ENCODE measurements at regions not wholly inside any gene's neighbourhood (a gene's known extent, or its start where the extent isn't known, plus 50 kb on each side); places are given as distances from the start of the nearest gene placed in this dataset.

DNA sequence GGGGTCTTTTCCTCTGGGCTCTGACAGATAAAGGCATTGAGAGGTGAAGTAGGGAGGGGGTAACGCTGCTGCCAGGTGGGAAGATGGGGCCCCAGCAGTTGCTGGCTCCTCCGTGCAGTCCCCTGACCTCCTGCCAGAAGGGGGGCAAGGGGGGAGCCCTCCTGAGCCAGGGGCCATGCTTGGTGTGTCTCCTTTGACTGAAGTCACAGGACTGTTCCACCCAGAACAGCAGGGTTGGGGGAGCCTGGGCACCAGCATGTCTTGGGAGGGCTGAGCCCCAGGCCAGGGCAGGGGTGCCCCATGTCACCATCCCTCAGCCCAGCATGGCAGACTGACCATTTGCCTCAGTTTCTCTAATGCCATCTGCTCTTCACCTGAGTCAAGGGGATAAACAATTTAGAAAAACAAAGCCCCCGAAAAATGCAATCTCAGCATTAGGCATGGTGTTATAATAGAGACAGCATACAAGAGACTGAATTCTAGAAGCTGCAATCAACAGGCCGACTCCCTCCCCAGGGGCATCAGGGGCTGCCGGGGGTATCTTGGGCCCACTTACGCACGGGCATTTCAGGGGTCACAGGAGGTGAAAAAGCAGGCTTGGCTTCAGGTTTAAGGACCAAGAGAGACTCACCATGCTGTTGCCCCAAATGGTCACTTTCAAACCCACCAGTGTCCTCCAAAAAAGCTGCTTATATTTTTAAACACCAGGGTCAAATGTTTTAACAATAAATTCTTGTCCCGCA is 108.6 kb upstream of the GPR26 start:
- TF ChIP-seq, protein P1, sequence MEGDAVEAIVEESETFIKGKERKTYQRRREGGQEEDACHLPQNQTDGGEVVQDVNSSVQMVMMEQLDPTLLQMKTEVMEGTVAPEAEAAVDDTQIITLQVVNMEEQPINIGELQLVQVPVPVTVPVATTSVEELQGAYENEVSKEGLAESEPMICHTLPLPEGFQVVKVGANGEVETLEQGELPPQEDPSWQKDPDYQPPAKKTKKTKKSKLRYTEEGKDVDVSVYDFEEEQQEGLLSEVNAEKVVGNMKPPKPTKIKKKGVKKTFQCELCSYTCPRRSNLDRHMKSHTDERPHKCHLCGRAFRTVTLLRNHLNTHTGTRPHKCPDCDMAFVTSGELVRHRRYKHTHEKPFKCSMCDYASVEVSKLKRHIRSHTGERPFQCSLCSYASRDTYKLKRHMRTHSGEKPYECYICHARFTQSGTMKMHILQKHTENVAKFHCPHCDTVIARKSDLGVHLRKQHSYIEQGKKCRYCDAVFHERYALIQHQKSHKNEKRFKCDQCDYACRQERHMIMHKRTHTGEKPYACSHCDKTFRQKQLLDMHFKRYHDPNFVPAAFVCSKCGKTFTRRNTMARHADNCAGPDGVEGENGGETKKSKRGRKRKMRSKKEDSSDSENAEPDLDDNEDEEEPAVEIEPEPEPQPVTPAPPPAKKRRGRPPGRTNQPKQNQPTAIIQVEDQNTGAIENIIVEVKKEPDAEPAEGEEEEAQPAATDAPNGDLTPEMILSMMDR (IDR thresholded peaks at IDR 0.05) = no peak
- no peak for TF ChIP-seq POLR2A (IDR thresholded peaks at IDR 0.05)

All from esophagus squamous epithelium (tissue), 4 donors.